Right renal pelvis (tissue), 4 donors: ENCODE measurements at regions not wholly inside any gene's neighbourhood (a gene's known extent, or its start where the extent isn't known, plus 50 kb on each side); places are given as distances from the start of the nearest gene placed in this dataset.

ENCODE experiments used
- DNase-seq, 4 donors: peaks; one replicate each; pipeline ENCODE4 v3.0.0-alpha.2; 2013; ENCODE audit warnings: low read depth in 4 of 4, low spot score in 3 of 4, missing footprints in 1 of 4

GRCh38 chr11:36730761-36731160 lies 132.7 kb upstream of the RAG2 start:
- DNase-seq = no peak

DNA sequence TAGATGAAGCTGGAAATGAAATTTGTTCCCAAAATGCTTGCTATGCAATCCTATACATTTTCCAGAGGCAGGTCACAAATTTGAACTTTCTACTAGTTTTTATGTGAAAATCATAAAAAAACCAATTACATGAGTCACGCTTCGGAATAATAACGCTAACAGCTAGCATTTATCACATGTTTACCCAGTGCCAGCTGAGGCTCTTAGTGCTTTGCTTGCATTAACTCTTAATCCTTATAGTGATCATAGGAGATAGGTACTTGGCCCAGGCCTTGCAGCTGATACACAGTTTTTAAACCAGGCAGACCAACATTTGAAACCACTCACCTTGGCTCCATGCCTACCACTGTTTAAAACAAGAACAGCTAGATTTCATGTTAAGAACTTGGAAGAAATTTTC lies 131.8 kb upstream of the RAG2 start:
- DNase-seq = no peak

GRCh38 chr11:36726420-36726819 lies 128.4 kb upstream of the RAG2 start:
- no peak for DNase-seq

DNA sequence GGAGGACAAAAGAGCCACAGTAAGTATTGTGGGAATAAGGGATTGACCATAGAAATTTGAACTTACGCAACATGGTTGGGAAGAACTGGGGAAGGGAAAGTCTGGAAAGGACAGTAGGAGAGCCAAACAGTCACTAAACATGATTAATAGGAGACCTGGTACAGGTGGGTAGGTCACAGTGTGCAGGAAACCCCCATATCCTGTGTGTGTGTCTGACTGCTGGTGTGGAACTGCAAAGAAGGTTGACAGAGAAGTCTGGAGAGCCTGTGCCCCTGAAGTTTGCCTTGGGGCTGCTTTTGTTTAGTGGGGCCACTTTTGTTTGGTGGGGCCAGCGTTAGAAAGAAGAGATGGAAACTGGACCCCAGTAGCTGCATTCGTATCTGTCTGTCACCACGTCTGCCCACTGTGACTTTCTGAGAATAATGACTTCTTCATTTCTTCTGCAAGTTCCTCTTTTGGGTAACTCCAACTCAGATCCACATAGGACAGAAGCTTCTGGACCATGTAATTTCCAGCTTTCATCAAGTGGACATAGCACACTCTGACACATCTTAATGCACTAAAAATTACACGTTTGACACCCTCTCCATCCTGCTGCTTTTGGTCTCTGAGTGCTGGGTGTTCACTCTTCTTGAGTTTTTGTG lies 126.8 kb upstream of the RAG2 start:
- no peak for DNase-seq

GRCh38 chr11:36722421-36722820 lies 124.4 kb upstream of the RAG2 start:
- no peak for DNase-seq

DNA sequence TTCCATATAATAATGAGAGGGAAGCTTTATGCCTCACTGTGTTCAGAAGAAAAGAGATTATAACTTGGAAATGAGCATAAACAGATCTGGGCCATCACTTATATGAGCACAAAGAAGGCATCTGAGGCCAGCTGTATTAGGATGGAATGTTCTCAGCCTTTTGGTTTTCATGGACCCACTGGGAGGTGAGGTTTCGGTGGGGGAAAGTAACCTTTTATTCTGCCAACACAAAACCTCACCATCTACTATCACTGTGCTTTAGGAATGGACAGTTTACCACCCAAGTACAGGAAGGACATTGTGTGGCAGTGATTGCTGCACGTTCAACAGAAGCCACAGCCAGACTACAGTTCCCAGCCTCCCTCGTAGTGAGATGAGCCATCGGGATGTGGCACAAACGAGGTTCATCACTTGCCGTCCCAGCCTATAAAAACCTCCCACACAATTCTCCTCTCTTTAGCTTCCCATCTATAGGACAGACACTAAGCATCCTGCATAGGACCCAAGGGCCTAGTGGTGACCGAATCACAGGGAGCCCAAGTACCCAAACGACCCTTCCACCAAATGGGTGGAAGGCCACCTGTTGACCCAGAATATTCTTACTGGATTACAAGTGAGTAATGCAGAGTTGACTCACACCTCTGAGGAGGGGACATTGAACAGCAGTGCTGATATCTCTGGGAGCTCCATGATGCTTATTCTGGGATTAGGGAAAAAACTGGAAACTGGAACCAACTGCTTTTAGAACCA lies 121.5 kb upstream of the RAG2 start:
- DNase-seq = no peak

GRCh38 chr11:36718451-36718850 lies 120.4 kb upstream of the RAG2 start:
- DNase-seq = no peak

- DNase-seq = no peak
These were observed 115.7 kb upstream of the RAG2 start for GRCh38 chr11:36713715-36714114.

- no peak for DNase-seq
These were observed 113.2 kb upstream of the RAG2 start for GRCh38 chr11:36711104-36711825.
